ENCODE measurements at regions not wholly inside any gene's neighbourhood (a gene's known extent, or its start where the extent isn't known, plus 50 kb on each side); places are given as distances from the start of the nearest gene placed in this dataset.

GRCh38 chr5:25029004-25029403 lies 384.2 kb upstream of the CDH10 start:
- no peak for DNase-seq
- intact Hi-C loops (cut with DNase I): no loop called here

GRCh38 chr5:25027526-25027925 lies 382.7 kb upstream of the CDH10 start:
- Histone ChIP-seq H3K4me1 (no peaks in the 10 kb centered on the region), H3K4me3 (no peak overlapping the region), H3K27ac (no peak overlapping the region), H3K36me3 (no peaks in the 10 kb centered on the region), H3K27me3 (no peaks in the 10 kb centered on the region), H3K9me3 (no peaks in the 10 kb centered on the region)
- ATAC-seq: no peak
- intact Hi-C loops (cut with DNase I): no loop called here
- TF ChIP-seq, protein P1, sequence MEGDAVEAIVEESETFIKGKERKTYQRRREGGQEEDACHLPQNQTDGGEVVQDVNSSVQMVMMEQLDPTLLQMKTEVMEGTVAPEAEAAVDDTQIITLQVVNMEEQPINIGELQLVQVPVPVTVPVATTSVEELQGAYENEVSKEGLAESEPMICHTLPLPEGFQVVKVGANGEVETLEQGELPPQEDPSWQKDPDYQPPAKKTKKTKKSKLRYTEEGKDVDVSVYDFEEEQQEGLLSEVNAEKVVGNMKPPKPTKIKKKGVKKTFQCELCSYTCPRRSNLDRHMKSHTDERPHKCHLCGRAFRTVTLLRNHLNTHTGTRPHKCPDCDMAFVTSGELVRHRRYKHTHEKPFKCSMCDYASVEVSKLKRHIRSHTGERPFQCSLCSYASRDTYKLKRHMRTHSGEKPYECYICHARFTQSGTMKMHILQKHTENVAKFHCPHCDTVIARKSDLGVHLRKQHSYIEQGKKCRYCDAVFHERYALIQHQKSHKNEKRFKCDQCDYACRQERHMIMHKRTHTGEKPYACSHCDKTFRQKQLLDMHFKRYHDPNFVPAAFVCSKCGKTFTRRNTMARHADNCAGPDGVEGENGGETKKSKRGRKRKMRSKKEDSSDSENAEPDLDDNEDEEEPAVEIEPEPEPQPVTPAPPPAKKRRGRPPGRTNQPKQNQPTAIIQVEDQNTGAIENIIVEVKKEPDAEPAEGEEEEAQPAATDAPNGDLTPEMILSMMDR (IDR thresholded peaks at IDR 0.05): no peak
- no peak for DNase-seq

More at GRCh38 chr5:25029004-25029403, 384.2 kb upstream of the CDH10 start:
- no peak for ATAC-seq
- Histone ChIP-seq H3K36me3 (no peaks in the 10 kb centered on the region), H3K27ac (no peak overlapping the region), H3K27me3 (no peaks in the 10 kb centered on the region), H3K4me3 (no peak overlapping the region), H3K4me1 (no peaks in the 10 kb centered on the region), H3K9me3 (no peaks in the 10 kb centered on the region)
- TF ChIP-seq, protein P1 (IDR thresholded peaks at IDR 0.05): no peak

DNA sequence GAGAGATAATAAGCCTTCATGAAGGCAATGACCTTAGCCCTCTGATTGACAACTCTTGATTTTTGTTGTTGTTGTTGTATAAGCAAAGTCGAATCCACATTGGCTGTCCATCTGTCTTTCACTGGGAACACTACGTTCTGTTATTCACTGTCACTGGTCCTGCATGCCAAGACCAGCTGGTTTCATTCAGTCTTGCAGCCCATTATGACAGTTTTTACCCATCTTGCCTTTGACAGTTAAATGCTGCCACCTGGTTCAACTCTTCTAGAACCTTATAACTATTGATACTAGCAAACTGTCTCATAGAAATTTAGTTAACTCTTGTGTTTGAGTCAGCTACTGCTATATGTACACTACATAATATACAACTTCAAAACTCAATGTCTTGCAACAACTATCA lies 382.3 kb upstream of the CDH10 start:
- Histone ChIP-seq H3K9me3 (no peaks in the 10 kb centered on the region), H3K36me3 (no peaks in the 10 kb centered on the region), H3K27ac (no peak overlapping the region), H3K27me3 (no peaks in the 10 kb centered on the region), H3K4me1 (no peaks in the 10 kb centered on the region), H3K4me3 (no peak overlapping the region)
- TF ChIP-seq, protein P1 (IDR thresholded peaks at IDR 0.05): no peak
- ATAC-seq (no peak), DNase-seq (no peak)
- intact Hi-C loops (cut with DNase I): no loop called here

GRCh38 chr5:25025831-25026230 lies 381.1 kb upstream of the CDH10 start:
- no peak overlapping the region for H3K27ac ChIP-seq
- H3K27me3 ChIP-seq: no peaks in the 10 kb centered on the region
- TF ChIP-seq, protein P1 (IDR thresholded peaks at IDR 0.05): no peak
- H3K9me3 ChIP-seq: no peaks in the 10 kb centered on the region
- intact Hi-C loops (cut with DNase I): no loop called here
- no peaks in the 10 kb centered on the region for H3K4me1 ChIP-seq
- no peaks in the 10 kb centered on the region for H3K36me3 ChIP-seq
- DNase-seq (no peak), ATAC-seq (no peak)
- no peak overlapping the region for H3K4me3 ChIP-seq

DNA sequence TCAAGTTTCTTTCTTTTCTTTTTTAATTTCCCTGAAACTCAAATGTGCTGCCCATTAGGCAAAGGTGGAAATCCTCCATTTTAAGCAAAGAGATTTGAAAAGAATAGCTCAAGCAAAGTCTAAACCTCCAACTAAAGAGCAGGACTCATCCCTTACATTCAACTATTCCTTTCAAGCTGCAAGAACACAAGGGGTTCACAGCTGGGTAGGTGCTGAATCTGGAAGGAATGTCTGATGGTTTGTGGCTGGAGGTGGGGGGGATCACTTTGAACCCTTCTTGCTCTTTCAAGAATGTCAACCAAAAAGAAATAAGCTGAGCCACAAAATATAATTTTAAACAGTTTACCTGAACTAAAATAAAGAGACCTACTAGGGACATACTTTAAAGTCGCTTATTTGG lies 375.7 kb upstream of the CDH10 start:
- DNase-seq: no peak
- no peaks in the 10 kb centered on the region for H3K9me3 ChIP-seq
- TF ChIP-seq, protein P1 (IDR thresholded peaks at IDR 0.05): no peak
- H3K4me3 ChIP-seq: no peak overlapping the region
- H3K4me1 ChIP-seq: no peaks in the 10 kb centered on the region
- no peaks in the 10 kb centered on the region for H3K27me3 ChIP-seq
- H3K27ac ChIP-seq: no peak overlapping the region
- no peak for ATAC-seq
- H3K36me3 ChIP-seq: no peaks in the 10 kb centered on the region
- intact Hi-C loops (cut with DNase I): no loop called here

GRCh38 chr5:25009063-25009462 lies 364.3 kb upstream of the CDH10 start:
- Histone ChIP-seq H3K27ac (no peak overlapping the region), H3K4me3 (no peak overlapping the region), H3K4me1 (no peaks in the 10 kb centered on the region), H3K36me3 (no peaks in the 10 kb centered on the region), H3K9me3 (no peaks in the 10 kb centered on the region), H3K27me3 (no peaks in the 10 kb centered on the region)
- TF ChIP-seq, protein P1 (IDR thresholded peaks at IDR 0.05): no peak
- DNase-seq (no peak), ATAC-seq (no peak)
- intact Hi-C loops (cut with DNase I): no loop called here

Measured in upper lobe of right lung (tissue), 1 donor.